HG02852 (cell line): ENCODE measurements at regions not wholly inside any gene's neighbourhood (a gene's known extent, or its start where the extent isn't known, plus 50 kb on each side); places are given as distances from the start of the nearest gene placed in this dataset.

Experiments
- ATAC-seq: cut with Tn5 transposase; IDR thresholded peaks from one replicate; pipeline ENCODE4 v1.9.1; 2021; ENCODE audit warnings: mild to moderate bottlenecking, moderate library complexity; ENCODE audit not compliant: unreplicated experiment

DNA sequence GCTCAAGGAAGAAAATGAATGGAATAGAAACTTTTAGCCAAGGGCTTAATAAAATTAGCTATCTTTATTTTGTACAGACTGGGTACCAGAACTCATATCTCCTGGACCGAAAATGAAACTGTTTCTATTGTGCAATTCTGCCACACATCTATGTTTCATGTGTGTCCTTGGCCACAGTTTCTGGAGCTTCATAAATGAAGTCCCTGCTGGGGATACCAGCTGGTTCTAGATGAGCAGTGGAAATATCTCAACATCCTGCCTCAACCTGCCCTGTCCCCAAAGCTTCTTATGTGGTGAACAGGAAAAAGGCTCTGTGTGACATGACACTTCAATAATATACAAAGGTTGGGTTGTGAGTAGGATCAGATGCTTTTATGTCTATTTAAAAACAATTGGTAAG lies 310.1 kb upstream of the SORCS1 start:
- no peak for ATAC-seq

- no peak for ATAC-seq
These were observed 308.7 kb upstream of the SORCS1 start for GRCh38 chr10:107473225-107473624.

DNA sequence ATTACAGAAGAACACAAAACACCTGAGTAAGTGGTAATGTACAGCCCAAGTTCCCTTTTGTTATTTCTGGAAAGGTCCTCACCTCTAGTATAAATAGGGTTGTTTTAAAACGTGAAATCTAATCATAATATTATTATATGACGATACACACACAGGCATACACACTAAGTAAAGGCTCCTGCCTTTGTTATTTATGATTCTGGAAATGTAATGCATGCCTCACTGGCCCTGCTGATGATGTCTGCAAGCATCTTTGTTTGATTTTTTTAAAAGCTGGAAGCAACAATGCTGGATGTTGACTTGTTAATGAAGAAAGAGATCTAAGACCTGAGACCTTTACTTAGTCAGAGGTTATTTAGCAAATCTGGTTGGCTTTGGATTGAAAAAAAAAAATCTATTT lies 307.4 kb upstream of the SORCS1 start:
- ATAC-seq, result no peak

DNA sequence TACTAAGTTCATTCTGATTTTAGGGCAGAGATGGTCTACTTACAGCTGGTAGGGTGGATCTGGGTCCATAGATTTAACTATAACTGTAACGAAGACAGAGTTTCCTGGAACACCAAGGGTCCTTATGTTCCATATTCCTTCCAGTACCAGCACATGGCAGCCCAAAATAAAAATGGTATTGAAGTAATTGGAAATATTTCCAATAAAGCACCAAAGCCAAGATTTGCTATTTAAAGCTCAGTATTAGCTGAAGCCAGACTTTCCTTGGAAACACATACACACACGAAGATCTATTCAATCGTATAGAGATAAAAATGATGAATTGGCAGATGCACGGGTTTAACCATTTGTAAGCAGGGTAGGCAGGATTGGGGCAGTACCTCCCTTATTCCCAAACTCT lies 289.1 kb upstream of the SORCS1 start:
- ATAC-seq, result no peak

- peak; percentile 74 for ATAC-seq
These were observed 286.5 kb upstream of the SORCS1 start for GRCh38 chr10:107451047-107451446.

GRCh38 chr10:107450056-107450455 lies 285.6 kb upstream of the SORCS1 start:
- ATAC-seq, result no peak

DNA sequence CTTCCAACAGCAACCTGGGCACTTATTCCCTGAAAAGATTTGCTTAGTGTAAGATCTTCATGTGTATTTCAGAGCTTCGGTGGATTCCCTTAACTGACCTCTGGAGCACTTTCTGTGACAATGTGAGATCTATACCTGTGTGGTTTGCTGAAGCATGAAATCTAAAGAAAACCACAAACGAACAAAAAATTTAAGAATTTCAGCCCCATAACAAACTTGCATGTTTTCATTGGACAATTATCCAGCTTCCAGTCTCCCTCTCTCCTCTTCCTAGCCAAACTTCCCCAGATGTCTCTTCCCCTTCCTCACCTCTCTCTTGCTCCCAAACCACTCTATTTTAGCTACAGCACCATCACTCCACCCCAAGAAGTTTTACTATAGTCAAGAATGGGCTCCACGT lies 279.9 kb upstream of the SORCS1 start:
- ATAC-seq, result no peak

DNA sequence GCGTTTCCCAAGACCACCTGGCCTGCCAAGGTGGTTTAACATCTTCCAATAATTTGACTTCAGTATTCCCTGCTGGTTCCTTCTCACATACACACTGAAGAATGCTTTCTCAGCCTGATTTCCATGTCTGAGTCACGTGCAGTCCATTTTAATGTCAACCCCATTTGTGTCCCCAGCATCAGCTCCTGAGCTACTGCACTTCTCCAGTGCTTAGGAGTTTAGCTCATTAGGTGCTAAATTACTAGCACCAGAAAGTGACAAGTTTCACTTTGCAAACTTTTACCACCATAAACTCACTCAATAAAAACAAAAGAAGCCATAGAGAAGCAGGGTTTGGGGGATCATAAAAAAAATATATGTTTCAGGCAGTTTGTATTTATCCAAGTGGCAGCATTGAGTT lies 279.3 kb upstream of the SORCS1 start:
- no peak for ATAC-seq

GRCh38 chr10:107443326-107443725 lies 278.8 kb upstream of the SORCS1 start:
- ATAC-seq, result no peak

GRCh38 chr10:107442035-107442505 lies 277.6 kb upstream of the SORCS1 start:
- peak; percentile 96 for ATAC-seq

GRCh38 chr10:107440741-107441140 lies 276.2 kb upstream of the SORCS1 start:
- ATAC-seq, result no peak

- ATAC-seq, result no peak
These were observed 273.4 kb upstream of the SORCS1 start for GRCh38 chr10:107437921-107438320.

- ATAC-seq, result no peak
These were observed 272.1 kb upstream of the SORCS1 start for GRCh38 chr10:107436568-107436967.

DNA sequence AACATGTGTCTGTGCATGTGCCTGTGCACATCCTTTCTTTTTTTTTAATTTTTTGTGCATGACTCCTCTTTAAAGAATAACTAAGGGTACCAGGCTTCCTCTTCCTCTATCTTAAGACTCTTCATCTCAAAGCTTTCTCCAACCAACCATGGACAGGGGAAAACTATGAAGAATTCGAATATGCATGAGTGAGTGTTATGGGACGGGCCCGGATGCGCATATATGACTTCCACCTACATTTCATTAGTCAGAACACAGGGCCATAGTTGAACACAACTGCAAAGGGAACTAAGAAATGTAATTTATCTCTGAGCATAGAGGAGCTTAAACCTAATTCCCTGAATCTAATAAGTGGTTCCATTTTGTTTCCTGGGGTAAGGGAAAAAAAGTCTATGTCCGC lies 270.3 kb upstream of the SORCS1 start:
- ATAC-seq, result peak; percentile 53

DNA sequence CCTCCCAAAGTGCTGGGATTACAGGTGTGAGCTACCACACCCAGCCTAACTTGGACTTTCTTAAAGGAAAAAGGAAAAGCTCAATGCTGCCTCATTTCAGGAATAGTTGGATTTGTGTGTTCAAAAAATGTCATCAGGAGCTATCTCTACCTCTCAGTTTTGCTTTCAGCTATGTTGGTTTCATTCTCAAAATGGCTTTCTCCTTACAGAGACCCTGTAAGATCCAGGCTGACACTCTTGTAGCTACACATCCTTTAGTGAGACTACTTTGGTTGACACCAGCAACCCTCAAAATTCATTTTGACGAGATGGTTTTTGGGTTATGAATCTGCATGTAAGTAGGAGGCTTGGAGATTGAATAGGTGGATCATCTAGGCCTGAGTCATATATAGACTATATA lies 269.7 kb upstream of the SORCS1 start:
- ATAC-seq, result no peak

DNA sequence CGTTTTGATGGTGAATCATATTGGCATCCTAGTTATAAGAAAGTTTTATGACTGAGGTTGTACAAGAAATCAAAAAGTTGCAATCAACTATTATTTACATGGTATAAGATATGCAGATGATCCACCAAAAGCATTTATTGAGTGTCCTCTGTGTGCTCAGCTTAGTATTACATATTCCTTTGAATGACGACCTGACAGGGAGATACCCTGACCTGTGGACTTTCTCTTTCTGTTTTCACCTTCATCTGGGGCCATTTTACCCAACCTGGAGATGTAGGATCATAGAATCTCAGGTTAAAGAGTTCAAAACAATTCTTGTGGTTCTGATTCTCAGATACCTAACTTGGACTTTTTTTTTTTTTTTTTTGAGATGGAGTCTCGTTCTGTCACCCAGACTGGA lies 269.1 kb upstream of the SORCS1 start:
- no peak for ATAC-seq

DNA sequence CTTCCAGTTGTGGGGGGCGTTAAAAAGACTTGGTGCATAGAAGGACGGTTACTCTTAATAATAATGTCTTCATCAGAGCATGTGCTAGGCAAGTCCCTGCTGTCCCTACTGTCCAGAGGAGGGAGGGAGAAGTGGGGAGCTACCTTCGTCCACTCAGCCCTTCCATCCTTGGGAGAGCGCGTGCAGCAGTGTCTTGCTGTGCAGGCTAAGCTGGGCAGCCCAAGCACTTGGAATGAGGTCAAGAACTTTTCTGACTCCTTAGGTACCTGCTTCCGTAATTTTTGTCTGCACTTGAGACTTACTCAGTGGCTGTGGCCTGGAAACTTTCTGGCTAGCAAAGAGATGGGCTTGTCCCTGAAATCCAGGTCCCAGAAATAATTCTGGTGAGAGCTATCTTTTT lies 265.9 kb upstream of the SORCS1 start:
- ATAC-seq, result no peak

DNA sequence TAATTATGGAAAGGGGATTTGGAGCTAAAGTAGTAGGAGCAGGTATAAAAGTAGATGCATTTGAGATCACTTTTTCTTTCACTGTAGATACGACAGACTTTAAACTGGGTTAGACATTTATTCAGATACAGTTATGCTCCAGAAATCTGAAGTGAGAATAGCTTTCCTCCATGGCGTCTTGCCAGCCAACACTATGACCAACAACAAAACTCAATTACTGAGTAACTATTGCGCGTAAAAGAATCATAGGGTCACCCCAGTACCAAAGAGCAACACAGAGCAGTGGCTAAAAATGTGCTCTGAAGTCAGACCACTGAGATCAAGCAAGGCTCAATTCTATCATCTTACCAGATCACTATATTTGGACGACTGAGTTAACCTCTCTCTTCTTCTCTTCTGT lies 262.5 kb upstream of the SORCS1 start:
- no peak for ATAC-seq

DNA sequence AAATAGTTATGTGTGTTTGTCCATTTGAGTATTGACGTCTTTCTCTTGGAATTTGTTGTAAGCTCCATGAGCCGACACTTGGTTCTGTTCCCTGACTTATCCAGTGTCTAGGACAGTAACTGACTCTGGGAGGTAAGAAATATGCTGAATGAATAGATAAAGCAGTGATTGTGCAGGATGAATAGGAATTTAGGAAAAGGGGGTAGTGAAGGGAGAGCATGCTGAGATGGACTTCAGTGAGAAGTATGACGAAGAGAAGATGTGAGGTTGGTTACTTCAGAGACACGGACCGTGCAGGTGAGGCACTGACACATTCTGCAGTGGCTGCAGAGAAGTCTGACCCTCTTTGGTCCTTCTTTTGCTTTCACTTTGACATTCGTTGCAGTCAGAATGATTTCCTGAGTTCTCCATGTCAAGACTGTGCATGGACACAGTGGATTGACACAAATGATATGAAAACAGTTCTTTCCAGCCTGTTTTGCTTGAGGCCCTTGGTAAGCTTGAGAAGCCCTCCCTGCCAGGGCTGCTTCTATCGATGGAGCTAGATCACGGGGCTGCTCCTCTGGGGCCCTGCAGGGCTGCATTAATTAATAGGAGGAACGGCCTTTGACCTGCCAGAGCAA lies 261.5 kb upstream of the SORCS1 start:
- ATAC-seq, result peak; percentile 68

DNA sequence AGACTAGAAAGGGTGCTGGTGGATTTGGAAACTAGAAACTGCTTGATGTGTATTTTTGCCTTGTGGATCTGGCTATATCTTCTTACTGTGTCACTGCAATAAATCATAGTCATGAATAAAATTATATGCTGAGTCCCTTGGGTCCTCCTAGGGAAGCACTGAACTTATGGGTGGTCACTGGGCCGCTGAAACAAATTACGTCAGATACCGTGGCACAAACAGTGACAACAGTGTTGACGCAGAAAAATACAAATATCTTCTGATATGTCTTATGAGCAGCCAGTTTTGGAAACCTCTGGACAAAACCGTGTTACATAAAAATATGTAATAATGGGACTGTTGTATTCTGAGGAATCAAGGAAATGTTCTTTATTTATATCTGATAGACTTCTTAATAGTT lies 260.1 kb upstream of the SORCS1 start:
- no peak for ATAC-seq

- no peak for ATAC-seq
These were observed 259.4 kb upstream of the SORCS1 start for GRCh38 chr10:107423903-107424302.

GRCh38 chr10:107422681-107423080 lies 258.2 kb upstream of the SORCS1 start:
- no peak for ATAC-seq

GRCh38 chr10:107420196-107420595 lies 255.7 kb upstream of the SORCS1 start:
- ATAC-seq, result no peak
